ENCODE measurements at regions not wholly inside any gene's neighbourhood (a gene's known extent, or its start where the extent isn't known, plus 50 kb on each side); places are given as distances from the start of the nearest gene placed in this dataset.
"Not testable (repeated sequence)": the region's sequence is repeated elsewhere in the genome, so short reads cannot be mapped to it uniquely, and the experiment has no call there.

- DNase-seq: no peak
Measured at GRCh38 chr16:65377195-65377594, 255.3 kb upstream of the CDH11 start.

DNA sequence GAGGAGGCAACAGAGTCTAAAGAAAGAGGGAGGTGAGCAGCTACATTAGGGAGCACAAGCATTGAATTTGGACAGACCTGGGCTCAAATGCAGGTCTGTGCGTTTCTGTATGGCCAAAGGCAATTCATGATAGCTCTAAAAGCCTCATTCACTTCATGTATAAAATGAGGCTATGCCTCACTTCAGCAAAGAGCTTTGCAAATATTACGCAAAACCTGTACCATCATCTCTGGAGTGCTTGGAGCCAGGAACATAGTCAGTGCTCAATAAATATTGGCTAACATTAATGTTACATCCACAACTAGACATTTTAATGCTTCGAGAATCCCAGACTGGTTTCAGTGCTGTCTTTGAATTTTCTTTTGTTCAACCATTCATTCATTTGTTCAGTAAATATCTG lies 254.7 kb upstream of the CDH11 start:
- no peak for DNase-seq

GRCh38 chr16:65375651-65376050 lies 253.8 kb upstream of the CDH11 start:
- DNase-seq: no peak

GRCh38 chr16:65373097-65373496 lies 251.2 kb upstream of the CDH11 start:
- DNase-seq: no peak

DNA sequence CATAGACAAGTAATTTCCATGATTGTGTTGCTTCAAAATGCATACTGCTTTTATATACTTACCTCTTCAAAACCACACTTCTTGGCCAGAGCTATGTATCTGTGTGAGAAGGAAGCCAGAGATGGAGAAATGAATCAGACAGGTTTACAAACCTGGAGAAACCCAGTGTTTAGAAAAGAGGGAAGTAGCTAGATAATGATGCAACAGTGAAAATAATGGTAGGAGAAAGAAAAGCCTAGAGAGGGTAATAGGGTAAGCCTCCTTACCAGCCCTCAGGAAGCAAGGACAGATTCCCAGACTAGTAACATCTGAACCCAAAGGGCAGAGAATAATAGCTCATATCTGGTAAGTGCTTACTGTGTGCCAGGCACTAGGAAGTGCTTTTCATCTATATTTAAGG lies 250.3 kb upstream of the CDH11 start:
- DNase-seq: no peak

DNA sequence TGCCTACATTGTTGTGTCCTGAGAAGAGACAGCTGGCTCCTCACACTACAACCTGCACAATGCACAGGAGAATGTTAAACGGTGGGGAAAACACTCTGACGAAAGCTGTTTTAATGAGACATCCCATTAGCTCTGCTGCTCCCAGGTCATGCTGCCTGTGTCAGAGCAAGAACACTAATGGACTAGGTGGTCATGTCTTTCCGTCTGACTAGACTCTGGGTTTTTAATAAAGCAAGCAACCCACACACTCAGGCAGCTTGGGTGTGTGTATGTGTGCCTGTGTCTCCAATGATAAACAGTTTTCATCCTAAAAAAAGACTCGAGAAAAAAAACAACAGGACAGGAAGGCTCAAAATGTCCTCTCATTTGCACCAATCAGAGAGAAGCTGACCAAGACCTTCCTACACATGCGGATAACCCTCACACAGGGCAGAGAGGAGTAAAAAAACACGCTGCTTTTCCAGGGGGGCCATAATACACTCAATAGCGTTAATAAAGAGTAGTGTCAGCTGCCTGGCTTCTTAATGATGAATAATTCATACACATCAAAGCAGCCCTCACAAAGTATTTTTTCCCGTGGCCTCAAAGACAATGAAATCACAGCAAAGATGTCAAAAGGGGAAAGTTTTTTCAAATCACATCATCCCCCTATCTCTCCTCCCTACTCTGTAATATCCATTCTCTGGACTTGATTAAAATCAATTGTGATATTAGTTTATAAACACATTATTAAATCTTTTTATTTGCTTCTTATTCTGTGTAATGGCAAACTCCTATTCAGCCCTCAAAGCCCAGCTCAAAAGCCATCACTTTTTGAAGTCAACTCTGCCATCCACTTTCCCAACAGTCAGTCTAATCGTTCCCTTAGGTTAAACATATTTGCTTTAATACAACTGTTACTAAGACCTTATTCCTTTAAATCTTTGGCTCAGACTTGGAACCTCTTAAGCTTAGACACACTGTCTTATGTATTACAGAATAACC lies 244.2 kb upstream of the CDH11 start:
- DNase-seq: no peak

DNA sequence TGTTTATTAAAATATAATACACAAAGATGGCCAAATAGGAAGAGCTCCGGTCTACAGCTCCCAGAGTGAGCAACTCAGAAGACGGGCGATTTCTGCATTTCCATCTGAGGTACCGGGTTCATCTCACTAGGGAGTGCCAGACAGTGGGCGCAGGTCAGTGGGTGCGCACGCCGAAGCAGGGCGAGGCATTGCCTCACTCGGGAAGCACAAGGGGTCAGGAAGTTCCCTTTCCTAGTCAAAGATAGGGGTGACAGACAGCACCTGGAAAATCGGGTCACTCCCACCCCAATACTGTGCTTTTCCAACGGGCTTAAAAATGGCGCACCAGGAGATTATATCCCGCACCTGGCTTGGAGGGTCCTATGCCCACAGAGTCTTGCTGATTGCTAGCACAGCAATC lies 234.9 kb upstream of the CDH11 start:
- not testable (repeated sequence) for DNase-seq

DNA sequence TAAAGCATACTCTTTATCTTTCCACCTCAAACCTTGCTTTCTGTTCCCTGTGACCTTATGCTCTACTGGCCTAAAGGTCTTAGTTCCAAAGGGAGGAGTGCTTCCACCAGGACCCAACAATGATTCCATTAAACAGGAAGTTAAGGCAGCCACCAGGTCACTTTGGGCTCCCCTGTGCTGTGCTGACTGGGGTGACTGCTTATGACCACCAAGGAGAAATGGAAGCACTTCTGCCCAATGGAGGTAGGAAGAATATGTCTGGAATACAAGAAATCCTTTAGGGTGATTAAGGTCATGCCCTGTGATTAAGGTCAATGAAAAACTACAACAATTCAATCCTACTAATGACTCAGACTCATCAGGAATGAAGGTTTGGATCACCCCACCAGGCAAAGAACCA lies 233.8 kb upstream of the CDH11 start:
- no peak for DNase-seq

DNA sequence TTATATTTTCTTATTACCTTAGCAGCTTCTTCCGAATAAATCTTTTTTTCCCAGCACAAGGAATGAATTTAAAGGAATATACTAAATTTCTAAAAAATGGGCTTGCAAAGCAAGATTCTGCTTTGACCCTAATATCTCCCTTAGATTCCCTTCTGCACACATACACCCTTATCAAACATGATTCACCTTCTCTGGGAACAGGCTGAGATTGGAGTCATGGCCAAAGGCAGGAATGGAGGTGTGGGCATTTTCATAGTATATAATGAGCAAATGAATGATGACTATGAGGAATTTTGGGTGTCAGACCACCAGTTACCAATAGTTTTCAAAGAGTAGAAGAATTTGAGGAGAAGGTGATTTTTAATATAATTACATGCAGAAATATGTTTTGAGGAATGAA lies 231.3 kb upstream of the CDH11 start:
- DNase-seq: no peak

DNA sequence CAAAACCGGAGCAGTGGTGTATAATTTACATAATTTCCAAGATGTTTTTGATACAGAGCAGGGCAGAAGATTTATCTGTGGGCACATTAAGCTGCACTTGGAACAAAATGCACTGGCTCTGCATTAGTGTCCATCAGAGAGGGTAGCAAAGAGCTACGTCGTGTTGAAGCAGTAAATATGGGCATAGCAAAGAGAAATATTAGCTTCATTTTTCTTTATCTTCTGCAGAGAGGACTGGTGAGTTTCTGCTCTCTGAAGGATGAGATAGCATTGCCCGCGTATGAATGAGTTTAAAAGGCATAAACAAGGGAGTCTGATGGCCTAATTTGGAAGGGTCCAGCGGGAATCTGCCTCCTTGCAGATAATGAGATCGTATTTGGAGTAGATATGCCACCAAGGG lies 227.8 kb upstream of the CDH11 start:
- DNase-seq: no peak

DNA sequence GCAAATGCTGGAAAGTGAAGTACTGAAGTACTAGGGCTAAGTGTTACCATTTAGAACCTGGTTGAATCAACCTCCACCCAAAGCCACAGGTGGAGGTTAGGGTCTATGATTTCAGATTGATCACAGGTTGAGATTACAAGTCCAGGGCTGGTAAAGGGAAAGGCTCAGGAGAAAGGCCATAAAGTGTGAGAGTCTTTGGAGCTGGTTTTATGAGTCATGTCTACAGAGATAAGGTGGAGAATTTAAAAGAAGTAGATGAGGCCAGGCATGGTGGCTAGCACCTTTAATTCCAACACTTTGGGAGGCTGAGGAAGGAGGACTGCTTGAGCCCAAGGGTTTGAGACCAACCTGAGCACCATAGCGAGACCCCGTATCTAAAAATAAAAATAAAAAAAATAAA lies 221.7 kb upstream of the CDH11 start:
- DNase-seq: no peak

DNA sequence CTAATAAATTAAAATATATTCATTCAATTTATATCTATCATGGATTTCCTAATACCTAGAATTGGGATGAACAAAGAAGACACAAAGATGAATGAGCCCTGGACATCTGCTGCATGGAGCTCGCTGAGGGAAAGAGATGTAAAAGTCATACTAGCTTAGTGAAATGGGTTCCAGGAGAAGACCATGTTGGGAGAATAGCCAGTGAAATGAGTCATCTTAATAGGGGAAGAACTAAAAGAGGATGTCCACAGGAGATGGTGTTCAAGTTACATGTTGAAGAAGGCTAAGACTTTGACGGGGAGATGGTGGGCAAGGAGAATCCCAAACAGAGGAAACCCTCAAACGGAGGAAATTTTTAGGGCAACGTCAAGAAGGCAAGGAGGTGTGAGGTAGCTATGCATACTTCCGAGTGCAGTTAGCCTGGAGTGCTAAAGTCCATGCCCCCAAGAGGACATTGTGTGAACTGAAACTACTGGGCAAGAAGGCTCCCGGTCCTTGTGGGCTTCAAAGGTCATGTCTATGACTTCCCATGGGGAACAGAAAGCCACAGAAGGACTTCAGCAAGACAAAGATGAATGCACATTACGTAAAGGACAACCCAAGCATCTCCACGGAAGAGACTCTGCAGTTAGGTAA lies 220.5 kb upstream of the CDH11 start:
- DNase-seq: no peak

DNA sequence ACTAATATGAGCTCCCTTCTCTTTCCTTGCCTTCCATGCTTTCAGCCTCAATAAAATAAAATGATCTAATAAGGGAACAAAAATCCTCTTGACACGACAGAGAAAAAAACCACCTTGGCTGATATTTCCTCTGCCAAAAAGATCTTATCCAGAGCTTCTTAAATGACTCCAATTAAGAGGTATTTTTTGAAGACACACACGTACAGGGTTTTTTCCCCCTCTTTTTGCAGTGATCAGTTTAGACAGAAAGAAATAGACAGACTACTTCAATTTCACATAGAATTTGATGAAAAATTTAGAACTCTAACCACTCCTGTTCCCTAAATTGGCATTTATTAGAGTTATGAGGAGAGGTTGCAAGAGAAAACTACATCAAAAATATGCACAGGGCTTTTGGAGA lies 217.2 kb upstream of the CDH11 start:
- no peak for DNase-seq

- DNase-seq: peak; percentile 5
Measured at GRCh38 chr16:65336160-65336559, 214.3 kb upstream of the CDH11 start.

DNA sequence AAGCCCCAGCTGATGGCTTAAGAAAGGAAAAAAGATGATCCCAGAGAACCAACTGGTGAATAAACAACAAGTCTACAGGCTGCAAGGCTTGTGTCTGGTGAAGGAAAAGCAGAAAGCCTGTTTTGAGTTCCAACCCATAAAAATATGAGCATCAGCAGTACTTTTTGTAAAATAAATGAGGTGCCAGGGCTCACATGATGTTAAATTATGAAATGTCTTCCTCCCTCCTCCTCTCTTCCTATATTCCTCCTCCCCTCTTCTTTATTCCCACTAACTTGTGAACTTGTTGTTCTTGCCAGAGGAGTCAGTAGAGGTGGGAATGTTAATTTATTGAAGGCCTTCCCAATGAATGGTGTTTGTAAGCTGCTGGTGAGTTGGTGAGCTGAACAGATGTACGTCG lies 212.2 kb upstream of the CDH11 start:
- no peak for DNase-seq

DNA sequence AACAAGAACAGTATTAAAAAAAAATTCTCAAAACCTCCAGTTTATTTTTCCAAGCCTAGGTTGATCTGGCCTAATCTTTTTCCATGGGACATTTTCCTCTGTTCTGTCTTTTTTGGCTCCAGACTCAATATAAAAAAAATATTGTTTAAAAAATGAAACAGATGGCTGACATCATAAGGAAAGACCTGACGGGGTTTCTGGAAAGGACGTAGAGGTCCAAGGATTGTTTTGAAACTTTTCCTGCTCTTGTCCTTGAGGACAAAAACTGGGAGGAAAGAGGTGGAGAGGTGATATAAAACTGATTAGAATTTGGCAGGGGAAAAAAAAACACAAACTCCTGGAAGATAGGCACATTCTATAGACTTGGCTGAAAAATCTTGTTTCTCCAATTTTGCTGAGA lies 211.4 kb upstream of the CDH11 start:
- DNase-seq: no peak

DNA sequence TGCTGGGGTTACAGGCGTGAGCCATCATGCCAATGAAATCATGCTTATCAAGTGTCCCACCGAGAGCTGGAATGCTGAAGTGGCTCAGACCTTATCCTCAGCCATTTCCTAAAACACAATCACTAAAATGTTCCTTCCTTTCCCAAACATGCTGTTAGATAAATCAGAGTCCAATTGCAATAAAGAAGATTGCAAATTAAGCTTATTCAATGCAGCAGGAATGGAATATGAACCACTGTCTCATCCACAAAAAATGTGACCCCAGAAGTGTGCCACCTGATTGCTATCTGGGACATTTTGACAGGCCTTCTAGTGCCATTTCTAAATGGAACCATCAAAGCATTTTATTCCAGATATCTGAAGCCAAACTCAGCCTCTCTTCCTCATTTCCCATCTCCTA lies 205.5 kb upstream of the CDH11 start:
- no peak for DNase-seq

- DNase-seq: no peak
Measured at GRCh38 chr16:65323655-65324237, 201.9 kb upstream of the CDH11 start.

GRCh38 chr16:65319621-65320231 lies 197.9 kb upstream of the CDH11 start:
- no peak for DNase-seq

DNA sequence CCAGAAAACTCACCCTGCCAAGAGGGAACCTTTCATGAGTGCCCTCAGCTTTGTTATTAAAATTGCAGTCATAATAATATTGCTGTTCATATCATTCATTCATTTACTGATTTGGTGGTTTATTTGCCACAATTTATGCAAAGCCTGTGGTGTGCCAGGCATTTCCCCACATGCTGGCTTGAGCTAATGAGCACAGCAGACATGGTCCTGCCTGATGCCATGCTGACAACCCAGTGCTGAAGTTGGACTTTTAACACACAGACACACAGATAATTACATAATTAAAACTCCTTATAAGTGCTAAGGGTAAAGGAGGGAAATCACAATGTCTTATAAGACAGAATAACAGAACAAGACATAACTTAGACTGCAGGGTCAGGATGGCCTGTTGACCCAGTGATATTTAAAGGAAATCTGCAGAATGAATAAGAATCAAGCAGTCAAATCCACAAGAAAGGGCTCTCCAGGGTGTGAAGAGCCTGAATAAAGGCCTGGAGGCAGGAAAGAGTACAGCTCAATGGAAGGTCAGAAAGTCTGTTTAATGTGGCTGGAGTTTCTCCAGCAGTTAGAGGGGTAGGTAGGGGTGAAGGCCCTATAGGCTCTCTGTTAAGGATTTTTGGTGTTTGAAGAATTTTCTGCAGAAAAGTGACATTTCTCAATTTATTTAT lies 196.9 kb upstream of the CDH11 start:
- DNase-seq: no peak

DNA sequence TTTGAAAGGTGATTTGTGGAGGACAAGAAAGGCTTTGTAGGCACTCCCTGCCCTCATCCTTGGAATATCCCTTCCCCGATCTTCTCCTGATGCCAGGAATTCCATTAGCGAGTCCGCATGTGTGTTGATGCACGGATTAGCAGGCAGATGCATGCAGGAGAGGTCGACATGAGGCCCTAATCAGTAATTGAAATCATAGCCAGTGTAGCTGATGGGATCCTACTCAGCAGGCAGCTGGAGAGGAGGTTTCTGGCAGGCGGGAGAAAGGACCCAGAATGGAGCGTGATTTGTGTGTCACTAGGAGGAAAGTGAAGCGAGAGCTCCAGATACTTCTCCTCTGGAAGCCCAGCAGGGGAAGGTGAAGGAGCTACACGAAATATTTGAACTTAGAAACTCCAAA lies 196.3 kb upstream of the CDH11 start:
- no peak for DNase-seq

- DNase-seq: no peak
Measured at GRCh38 chr16:65316808-65317207, 194.9 kb upstream of the CDH11 start.

Measured in T1000 (cell line).